M059J (cell line): ENCODE measurements at regions not wholly inside any gene's neighbourhood (a gene's known extent, or its start where the extent isn't known, plus 50 kb on each side); places are given as distances from the start of the nearest gene placed in this dataset.

Experiments
- DNase-seq: peaks from one replicate; pipeline ENCODE4 v3.0.0-alpha.2; 2012; ENCODE audit warnings: low read depth

DNA sequence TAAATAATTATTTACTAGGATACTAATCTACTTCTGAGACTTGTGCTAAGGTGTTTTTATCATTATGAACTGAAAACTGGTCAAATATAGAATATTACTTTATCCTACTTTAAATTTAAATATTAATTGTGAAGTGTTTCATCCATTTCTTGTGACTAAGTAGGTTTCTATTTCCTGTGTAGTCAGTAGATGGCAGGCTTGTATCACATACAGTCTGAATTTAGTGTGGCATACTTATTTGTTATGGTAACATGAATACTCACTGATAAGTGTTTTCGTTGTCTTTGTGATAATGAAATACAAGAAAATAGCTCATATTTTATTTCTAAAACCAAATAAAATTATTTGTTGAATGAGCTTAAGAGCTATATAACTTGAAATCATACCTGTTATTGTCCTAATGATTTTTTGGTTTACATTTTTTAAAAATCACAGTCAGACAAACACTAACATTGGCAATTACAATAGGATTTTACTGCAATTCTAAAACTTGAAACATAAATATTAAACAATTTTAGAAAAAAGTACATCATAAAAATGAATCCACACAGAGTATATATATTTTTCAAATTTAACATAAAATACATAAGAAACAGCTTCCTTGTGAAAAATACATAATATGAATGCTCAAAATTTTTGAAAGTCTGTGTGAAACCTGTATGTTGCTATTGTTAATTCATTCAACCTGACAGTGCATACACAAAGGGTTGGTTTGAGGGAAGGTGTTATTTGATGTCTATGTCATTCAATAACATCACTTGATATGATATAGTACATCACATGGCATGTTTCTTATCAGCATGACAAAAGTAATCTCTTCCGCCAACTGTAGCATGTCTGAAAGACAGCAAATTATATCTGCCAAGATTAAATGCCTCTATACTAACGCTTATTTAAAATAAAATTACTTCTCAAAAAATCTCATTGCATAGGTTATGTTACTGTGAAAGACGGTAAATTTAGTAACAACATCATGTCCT is 904.8 kb upstream of the PCDH20 start:
- peak; percentile 9 for DNase-seq

DNA sequence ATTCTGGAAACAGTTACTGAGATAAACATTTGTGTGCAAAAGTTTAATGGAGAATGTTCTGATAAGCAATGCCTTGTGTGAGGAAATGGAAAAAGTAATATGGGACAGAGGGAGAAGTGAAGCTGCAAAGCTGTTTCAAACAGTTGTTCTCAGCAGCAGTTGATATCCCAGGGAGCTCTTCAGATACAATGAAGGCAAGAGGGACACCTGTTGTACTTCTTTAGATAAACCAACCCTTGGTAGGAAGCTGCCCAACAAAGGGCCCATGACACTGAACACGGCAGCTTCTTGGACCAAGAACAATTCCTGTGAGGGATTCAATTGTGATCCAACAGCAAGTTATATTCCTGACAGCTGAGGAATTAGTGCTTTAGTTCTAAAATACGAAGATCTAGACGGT is 894.3 kb upstream of the PCDH20 start:
- no peak for DNase-seq

DNA sequence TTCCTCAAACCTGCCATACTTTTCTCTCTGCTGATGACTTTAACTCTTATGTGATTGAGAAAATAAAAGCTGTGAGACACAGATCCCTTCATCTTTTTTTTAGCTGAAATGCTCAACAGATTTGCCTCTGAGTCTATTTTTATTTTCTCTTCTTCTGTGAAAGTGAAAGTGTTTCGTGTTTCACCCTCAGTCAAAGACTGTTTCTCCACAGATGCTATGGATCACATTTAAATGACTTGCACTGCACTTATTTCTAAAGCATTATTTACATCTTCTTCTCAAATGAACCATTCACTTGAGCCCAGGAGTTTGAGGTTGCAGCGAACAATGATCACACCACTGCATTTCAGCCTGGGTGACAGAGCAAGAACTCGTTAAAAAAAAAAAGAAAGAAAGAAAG is 890.1 kb upstream of the PCDH20 start:
- no peak for DNase-seq

DNA sequence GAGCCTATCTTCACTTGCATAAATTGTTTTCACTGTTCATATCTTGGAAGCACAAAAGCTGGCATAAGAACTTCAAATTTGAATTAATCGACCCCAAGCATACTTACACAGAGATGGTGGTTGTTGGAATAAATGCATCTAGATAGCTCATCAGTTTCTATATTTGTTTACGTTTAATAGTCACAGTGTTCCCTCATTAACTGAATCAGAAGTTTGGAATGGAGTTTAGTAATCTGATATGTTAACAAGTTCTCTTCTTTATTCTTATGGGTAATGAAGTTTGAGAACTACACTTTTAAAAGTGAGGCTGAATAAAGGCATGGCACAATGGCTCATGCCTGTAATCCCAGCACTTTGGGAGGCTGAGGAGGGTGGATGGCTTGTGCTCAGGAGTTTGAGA is 886.7 kb upstream of the PCDH20 start:
- DNase-seq = no peak

DNA sequence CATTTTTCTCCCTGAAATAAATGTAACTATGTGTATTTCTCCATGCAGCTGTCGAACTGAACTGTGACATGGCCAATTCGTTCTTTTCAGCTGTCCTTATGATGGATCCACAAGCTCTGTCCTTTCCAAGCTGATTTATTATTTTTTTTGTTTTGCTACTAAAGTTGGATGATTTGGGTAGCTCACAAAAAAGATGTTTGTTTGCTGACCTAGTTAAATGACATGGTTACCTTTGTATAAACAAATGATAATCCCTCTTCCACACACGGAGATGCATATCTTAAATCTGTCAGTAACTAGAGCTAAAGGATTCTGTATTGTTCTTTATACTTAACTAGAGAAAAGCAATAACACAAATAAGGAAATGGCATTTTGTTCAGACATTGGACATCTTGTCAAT is 884.3 kb upstream of the PCDH20 start:
- DNase-seq = no peak

DNA sequence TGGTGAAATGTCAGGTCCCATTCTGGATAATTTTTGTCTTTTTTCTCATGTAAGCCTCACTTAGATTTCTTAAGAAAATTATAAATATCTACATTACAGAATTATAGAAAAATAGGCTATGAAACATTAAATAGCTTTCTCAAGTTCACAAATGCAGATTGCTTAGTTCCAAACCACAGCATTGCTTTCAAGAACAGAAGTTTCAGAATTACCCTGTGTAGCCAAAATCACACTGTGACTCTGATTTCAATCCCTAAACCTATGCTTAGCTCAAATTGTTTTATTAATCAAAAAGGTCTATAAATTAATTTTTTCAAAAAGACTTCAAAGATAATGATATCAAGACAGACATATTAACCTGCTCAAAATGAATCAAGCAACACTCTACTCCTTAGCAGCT is 881.2 kb upstream of the PCDH20 start:
- no peak for DNase-seq

DNA sequence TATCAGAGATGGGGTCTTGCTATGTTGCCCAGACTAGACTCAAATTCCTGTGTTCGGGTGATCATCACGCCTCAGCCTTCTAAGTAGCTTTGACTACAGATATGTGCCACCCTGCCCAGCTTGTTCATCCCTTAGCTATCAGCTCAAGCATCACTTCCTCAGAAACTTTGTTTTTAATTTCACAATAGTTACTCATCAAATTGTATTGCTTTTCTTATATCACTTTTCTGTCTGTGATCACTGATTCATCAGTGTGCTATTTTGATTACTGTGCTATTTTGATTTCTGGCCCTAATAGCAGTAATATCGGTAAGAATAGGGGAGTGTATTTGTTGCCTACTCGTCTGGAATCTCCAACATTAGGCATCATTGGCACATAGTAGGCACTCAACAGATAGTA is 878.6 kb upstream of the PCDH20 start:
- DNase-seq = no peak

DNA sequence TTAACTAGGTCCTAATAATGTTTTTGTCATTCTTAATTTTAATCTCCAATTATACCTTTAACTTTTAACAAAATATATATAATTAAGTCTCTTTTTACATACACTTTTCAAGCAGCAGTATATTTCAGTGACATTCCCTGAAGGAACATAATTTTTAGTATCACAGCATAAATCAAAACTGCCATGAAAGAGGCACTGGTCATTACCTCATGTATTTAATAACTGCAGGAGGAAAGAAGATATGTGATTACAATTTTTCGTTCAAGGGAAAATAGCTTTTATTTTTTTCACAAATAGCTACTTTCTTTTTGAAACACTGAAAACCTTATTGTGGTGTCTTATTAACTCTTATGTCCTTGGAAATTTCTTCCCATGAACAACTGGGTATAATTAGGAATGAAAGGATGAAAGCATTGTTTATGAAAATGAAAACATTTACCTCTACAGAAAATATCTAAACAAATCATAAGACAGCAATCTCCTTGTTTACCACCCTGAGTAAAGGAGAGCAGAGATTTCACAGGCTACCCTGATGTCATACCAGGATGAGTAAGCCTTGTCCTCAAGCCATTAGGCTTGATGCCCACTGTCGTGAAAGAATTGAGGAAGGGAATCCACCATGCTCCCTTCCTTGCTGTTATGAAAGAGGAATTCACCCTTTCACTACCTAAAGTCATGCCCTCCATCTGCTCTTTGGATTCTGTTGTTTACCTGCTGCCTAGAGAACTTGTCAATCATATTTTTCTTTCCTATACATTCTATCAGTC is 877.2 kb upstream of the PCDH20 start:
- peak; percentile 3 for DNase-seq

DNA sequence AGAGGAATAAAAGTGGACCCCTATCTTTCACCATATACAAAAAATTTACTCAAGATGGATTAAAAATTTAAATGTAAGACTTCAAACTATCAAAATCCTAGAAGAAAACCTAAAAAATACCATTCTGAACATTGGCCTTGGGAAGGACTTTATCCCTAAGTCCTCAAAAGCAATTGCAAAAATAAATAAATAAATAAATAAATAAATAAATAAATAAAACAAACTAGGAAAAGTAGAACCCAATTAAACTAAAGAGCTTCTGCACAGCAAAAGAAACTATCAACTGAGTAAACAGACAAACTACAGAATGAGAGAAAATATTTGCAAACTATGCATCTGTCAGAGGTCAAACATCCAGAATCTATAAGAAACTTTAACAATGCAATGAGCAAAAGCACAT is 874.9 kb upstream of the PCDH20 start:
- no peak for DNase-seq

DNA sequence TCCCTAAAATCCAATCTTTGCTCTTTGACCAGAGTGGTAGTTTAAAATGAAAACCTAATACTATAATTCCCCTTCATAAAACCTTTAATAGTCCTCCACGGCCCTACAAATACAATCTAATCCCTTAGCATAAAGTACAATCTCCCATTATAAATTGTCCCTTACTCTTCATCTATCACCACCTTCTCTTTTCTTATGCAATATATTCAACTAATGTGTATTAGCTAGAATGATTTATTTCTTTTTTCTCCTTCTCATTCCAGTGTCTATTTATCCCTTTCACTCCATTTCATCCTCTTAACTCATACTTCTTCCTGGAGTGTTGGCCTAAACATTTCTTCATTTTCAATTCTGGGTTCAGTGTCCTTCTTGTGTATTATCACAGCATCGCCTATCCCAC is 872.1 kb upstream of the PCDH20 start:
- no peak for DNase-seq

DNA sequence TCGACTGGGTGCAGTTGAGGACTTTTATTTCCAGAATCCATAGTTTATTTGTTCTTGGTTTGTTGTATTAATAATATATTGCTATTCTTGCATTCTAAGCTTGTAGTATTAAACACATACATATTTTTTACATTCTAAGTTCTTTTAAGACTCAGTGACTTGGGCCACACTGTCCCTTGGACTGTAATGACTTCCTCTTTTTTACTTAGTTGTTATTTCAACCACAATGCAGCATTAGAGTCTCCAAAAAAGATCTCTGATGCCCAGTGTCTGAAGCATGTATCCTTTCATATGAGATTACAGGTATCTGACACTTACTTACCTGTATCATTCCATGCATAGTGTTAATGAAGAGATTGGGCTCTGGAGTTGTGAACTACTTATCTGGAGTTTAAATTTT is 864.9 kb upstream of the PCDH20 start:
- DNase-seq = no peak

DNA sequence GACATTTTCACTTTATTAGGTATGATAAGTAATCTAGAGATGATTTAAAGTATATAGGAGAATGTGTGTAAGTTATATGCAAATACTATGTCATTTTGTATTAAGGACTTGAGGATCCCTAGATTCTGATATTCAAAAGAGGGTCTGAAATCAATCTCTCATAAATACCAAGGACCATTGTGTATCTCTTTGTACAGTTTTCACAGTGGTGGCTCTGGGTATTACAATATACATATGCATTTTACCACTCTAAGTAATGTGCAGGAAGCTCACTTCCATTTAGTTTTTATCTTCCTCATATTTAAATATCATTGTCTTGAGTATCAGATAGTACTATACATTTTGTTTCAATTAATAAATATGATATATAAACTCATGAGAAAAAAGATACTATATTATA is 862.6 kb upstream of the PCDH20 start:
- DNase-seq = no peak

DNA sequence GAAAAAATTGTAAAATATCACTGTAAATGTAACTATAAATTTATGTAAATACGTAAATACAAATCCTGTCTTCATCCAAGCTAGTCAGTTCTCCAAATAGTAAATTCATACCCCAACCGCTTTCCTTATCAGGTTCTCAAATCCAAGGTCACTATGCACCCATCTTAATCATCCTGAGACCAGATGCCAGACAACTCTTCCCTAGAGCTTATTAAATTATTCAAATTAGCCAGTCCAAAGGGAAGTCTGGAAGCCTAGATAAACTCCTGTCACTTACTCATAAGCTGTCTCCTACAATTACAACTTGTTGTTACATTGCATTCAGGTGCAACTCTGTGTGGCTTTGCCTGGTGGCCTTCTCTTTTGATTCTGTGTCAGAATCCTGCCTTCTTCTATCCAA is 836.1 kb upstream of the PCDH20 start:
- DNase-seq = no peak

DNA sequence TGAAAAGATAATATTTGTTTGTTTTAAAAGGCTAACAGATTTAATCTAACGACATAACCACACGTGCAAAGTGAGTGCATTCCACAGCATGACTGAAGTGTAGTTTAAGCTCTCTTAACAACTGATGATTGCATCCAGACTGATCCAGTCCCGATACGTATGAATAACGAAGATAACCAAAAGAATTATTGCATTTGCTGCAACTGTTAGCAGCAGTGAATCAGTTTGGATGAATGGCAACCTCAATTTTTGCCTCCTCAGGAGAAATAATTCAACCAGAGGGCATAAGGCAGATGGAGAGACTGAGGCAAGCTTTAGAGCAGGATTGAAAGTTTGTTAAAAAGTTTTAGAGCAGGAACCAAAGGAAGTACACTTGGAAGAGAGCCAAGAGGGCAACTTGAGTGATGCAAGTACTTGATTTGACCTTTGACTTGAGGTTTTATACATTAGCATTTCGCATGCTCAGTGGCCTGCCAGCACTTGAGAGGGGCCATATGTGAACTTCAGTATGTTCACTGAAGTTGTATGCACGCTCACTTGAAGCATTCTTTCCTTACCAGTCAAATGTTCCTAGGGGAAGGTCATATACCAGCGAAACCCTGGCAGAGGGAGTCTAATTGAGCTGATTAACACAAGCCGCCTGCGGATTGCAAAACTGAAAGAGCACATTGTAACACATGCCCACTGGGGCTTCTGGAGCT is 835.0 kb upstream of the PCDH20 start:
- no peak for DNase-seq

DNA sequence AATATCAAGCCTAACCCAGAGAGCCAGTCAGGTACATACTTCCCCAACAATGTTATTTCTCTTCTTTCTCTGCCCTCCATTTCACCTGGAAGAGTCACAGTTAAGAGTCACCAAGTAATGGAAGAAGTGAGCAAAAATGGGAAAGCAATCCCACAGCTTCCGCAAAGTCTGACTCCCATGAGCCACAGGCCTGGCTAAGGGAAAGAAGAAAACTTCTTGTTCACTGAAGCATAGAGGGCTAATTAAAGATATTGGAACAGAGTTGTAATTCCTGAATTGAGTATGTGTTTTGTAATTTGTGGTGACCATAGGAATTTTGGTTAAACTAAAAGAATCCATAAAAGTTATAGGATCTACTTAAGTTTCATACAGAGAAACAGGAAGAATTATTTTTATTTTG is 830.9 kb upstream of the PCDH20 start:
- DNase-seq = no peak

DNA sequence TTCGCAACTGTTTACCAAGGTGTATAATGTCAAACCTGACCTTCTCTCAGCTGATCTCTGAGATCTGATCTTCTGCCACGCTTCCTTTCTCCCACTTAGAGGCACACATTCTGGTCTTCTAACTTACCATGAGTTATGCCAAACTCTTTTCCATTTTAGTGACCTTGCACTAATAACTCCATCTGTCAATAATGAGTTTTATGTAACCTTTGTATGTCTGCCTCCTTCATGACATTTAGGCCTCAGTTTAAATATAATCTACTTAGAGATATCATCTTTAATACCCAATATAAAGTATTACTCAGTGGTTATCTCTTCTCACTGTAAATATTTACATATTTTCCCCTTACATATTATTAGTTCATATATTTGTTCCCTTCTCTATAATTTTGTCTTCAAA is 827.5 kb upstream of the PCDH20 start:
- DNase-seq = no peak

DNA sequence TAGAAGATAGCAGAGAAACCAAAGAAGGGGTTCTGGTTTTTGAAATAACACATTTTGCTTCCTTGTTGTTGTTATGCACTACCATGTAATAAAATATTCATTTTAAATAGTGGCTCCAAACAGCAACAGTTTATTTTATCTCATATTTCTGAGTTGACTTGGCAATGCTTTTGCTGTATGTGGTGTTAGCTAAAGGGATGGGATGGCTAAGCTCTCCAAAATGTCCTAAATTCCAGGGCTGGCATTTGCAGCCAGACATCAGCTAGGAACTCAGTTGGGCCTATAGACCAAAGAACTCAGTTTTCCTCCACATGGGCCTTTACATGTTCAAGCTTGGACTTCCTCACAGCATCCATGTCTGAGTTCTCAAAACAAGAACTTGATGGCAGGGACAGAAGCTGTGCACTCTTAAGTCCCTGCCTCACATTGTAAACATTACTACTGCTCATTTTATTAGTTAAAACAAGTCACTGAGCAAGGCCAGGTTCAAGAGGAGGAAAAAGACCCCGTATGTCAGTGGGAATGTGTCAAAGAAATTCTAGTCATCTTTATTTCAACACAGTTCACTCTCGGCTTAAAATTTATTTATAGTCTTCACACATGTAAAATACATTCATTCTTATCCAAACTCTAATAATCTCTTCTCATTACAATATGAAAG is 819.3 kb upstream of the PCDH20 start:
- DNase-seq = no peak

DNA sequence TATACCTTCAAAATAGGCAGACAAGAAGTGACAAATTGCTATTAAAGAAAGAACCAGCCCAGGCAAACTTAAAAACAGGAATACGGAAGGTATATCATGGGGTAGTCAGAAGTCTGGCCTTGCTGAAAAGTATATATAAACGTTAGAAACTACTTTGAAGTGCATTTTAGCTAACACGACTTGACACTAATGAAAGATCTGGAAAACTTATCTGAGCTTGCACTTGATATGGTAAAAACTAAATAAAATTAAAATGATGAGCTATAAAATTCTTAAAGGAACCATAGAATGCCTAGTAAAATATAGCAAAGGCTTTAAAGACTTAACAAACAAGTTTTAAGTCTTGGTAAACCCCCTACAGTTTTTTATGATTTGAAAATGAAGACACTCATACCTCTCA is 795.3 kb upstream of the PCDH20 start:
- DNase-seq = no peak

DNA sequence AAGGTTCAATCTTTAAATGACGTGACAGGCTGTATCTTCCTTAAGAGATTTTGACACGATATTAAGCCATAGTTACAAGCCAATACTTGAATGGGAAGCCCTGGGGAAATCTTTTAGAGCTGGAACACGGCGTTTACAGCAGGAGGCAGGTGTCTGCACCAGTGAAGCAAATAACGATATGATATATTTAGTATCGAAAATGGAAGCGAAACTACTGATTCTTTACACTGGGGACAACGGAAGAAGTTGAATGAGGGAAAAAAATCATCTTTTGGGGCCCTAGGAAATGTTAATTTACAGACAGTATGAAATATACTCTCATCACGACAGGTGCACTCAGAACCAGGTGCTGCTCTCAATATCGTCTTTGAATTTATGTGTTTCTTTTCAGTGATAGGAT is 793.9 kb upstream of the PCDH20 start:
- no peak for DNase-seq

DNA sequence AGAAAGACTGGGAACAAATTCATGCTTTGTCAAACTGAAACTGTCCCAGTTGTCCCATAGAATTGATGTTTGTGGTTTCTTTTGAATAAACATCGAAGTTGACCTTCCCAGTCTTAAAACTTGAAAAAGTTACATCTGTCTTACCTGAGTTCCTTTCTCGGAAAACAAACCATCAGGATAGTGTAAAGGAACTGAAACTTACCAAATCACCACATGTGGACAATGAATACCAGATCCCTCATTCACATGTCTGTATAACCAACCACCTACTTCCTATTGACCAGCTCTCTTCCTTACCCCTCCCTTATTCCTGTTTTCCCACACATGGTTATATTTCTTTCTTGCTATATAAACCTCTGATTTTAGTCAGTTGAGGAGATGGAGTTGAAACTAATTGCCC is 791.7 kb upstream of the PCDH20 start:
- DNase-seq = no peak

DNA sequence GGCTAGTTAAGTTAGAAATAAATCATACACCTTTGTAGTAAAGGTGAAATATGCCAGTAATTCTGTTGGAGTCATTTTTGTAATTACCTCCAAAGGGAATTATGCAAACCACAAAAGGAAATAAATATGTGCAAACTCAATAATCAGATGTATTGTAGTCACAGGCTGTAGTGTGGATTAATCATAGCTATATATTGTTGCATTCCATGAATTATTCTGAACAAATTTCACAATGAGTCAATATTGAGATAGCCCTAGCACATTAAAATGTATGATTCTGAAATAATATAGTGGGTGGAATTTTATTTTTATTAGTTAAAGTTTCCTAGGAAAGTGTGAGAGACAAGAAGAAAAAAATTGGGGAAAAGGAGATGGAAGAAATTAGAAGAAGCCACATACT is 790.5 kb upstream of the PCDH20 start:
- DNase-seq = no peak

DNA sequence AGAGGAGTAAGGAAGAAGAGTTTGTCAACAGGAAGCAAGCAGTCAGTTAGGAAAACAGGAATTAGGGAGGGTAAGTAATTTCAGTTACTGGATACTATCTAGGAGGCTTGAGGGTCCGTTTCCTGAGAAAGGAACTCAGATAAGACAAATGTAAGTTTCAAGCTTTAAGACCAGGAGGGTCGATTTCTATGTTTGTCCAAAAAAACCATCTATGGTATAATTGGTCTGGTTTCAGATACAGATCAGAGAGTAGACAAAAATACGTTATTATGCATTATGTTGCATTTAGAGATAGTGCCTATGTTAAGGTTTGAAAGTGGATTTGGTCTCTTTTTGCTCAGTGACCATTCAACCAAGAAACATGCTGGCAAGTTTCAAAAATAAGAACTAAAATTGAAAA is 789.6 kb upstream of the PCDH20 start:
- no peak for DNase-seq
